GM19455 (cell line): ENCODE measurements at regions not wholly inside any gene's neighbourhood (a gene's known extent, or its start where the extent isn't known, plus 50 kb on each side); places are given as distances from the start of the nearest gene placed in this dataset.

Experiments
- ATAC-seq: cut with Tn5 transposase; IDR thresholded peaks from one replicate; pipeline ENCODE4 v1.9.1; 2021; ENCODE audit not compliant: unreplicated experiment

DNA sequence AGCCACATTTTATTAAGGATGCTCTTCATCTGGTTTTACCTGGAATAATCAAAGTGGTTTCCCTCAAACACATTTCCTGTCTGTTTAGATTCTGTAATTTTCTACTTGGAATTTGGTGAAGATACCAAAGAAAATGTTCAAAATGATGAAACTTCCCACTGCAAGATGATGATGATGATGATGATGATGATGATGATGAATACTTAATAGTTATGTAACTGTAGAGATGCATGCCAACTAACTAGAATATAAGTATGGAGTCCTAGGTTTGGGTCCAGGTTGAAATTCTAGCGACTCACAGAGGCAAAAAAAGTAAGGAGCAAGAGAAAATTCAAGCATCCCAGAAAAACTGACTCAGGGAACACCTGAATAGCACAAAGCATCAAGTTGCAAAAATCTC, 104.0 kb upstream of the KIAA1217 start:
- no peak for ATAC-seq

DNA sequence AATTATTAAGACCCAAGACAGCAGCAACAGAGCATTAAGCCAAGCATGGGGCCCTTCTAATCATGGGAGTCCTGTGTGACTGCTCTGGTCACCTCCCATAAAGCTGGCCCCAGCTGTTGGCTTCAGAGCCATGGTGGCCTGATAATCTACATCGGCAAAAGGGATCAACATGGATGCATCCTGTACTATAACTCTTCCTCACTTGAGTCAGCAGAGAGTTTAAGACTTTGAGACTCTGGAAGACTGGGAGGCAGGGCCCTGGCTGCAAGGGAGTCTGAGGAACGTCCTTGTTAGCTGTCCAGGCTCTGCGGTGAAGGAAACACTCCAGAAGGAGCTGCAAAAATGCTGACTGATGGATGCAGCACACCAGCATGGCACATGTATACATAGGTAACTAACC, 95.0 kb upstream of the KIAA1217 start:
- ATAC-seq, result no peak

DNA sequence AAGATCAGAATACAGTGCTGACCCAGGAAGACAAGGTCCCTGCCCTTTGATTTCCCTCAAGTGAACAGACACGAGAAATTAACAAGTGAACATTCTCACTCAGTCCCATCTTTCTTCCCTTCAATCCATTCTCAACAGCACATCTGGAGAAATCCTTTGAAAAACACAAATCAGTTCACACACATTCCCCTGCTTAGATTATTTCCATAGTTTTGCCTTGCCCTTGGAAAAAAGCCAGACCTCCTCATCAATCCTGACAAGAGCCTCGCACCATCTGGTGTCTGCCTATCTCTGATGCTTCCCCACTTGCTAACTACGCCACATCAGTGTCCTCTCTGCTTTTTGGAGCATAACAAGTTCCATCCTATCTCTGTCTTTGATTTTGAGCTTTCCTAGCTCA, 94.4 kb upstream of the KIAA1217 start:
- no peak for ATAC-seq

- ATAC-seq, result no peak
Measured at GRCh38 chr10:24115403-24115802, 93.5 kb upstream of the KIAA1217 start.

GRCh38 chr10:24118246-24118645, 90.7 kb upstream of the KIAA1217 start:
- ATAC-seq, result no peak

- no peak for ATAC-seq
Measured at GRCh38 chr10:24119896-24120295, 89.0 kb upstream of the KIAA1217 start.

DNA sequence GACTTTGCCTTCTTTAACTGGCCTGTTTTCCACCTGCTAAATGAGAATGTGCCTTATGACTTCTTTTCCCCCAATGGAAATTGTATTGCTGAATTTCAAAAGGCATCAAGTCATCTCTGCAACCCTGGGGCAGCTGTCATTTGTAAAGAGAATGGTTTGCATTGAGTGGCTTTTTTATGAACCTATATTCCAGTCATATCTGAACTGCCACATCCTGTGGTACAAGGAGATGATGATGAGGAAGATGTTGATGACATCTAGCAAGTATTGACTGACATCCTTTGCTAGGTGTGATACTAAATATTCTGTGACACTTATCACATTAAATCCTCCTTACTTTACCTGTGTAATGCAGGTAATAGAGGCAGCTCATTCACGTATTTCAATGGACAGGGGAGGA, 88.3 kb upstream of the KIAA1217 start:
- no peak for ATAC-seq

GRCh38 chr10:24127516-24127915, 81.4 kb upstream of the KIAA1217 start:
- ATAC-seq, result no peak

DNA sequence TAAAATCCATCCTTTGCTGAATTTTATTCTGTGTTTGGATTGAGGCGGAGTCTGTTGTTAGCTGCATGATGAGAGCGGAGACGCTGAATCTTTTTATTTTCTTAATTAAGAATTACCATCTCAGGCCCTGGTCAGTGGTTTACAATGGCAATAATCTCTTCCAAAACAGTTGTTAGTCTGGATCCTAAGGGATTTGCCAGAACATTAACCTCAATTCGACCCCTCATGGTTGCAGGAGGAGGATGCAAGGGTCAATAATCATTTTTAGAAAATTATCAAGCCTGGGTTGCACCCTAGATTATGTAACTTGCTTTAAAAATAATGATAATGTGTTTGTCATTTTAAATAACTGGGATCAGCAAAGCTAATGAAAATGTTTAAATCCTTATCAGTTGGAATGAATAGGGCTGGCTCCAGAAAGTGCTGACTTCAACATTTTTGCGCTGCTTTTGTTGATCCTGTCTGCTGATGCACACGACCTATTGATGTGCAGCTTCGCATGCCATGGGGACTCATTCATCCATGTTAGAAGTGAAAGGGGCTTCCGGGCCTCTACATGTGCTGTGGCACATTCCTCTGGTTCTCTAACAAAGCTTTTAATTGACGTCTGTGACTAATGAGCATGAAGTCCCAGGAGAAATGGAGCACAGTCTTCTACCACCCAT, 80.7 kb upstream of the KIAA1217 start:
- no peak for ATAC-seq

DNA sequence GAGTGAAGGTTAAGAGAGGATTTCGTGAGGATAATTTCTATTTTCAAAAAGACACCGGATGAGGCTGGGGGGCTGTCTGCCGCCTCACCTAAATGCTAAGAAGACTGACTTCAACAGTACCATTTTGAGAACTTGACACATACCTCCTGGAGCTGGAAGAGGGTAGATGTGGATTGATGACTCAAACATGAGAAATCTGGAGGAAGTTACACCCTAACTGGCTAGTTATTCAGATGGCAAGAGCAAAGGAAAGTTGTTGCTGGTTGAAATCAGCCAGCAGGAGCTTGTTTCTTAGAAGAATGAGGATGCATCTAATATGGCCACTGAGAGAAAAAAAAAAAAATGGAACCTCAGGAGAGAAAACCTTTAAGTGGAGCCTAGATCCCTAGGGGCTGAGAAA, 76.2 kb upstream of the KIAA1217 start:
- no peak for ATAC-seq

DNA sequence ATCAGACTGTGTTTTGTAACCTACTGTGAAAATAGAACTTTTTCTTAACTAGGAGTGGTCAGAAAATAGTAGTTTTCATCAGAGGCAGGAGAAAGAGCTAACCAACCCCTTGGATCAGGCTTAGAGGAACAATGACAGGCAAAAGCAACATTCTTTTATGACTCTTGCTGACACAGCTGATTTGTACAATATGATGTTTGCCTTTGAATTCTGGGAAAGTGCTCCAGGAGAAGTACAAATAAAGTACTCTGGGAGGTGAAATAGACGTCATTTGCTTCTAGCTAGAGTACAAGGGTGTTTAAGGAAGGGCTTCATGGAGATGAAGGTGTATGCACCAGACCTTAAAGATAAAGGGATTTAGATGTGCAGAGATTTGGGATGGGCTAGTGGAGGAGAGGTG, 75.1 kb upstream of the KIAA1217 start:
- ATAC-seq, result no peak

DNA sequence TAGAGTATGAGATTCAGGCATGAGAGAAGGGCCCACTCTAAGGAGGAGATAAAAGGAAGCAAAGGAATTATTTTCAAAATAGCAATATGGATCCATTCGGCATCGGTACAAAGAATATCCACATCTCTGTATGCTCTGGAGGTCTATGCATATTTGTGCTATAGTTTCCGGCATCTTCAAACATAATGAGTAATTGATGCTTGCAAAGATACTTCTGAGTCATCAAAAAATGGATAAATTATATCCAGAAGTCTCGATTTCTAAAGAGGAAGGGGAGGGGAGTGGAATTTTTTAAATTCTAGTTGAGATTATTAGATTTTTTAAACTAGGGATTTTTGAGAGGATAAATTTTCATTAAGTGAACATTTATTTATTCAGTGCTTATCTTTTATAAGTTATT, 72.9 kb upstream of the KIAA1217 start:
- ATAC-seq, result no peak

DNA sequence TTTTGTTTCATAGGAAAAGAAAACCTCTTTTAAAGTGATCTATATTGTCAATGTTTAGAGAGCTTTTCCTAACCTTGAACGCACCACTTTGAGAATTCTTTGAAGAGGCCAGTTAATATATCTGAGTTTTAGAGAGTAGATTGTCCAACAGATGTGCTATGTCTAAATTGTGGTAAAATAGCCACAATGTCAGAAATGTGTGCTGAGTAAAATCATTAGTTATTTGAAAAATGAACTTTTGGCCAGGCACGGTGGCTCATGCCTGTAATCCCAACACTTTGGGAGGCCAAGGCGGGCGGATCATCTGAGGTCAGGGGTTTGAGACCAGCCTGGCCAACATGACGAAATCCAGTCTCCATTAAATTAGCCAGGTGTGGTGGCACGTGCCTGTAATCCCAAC, 61.6 kb upstream of the KIAA1217 start:
- ATAC-seq, result no peak

- ATAC-seq, result no peak
Measured at GRCh38 chr10:24149640-24150039, 59.3 kb upstream of the KIAA1217 start.

- ATAC-seq, result no peak
Measured at GRCh38 chr10:24150853-24151252, 58.1 kb upstream of the KIAA1217 start.

DNA sequence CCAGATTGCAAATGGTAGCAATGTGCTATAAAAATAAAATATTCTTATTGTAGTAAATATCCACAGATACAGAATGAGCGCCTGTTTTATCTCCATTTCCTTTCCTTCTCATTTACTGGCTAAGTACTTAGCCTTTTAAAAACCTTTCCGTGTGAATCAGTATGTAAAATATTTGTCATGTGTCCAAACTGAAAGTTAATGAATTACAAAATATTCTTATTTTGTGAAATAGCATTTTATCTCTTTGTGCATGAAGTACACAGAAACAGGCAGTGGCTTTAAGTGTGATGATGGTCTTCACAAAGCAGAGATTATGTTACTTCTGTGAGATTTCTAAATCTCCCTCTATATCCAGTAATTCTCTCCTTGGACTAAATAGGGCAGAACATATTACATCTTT, 56.7 kb upstream of the KIAA1217 start:
- ATAC-seq, result no peak

- ATAC-seq, result no peak
Measured at GRCh38 chr10:24153031-24153430, 55.9 kb upstream of the KIAA1217 start.

DNA sequence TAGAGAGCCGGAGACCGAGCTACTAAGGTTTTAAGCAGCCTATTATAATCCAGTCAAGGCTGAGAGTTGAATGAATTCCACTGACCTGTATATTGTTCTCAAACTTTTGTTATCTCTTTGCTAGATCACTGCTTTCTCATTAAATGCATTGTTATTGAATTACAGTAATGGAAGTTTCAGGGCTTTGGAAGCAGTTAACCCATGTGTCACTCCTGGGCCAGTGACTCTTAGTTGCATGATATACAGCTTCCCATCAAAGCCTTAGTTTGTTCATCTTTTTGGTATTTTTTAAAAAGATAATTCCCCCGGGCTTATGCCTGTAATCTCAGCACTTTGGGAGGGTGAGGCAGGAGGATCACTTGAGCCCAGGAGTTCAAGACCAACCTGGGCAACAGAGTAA, 55.4 kb upstream of the KIAA1217 start:
- ATAC-seq, result no peak

- no peak for ATAC-seq
Measured at GRCh38 chr10:24156686-24157085, 52.3 kb upstream of the KIAA1217 start.

GRCh38 chr10:24157567-24157966, 51.4 kb upstream of the KIAA1217 start:
- ATAC-seq, result no peak
